Transverse colon (tissue), 3 donors: ENCODE measurements at regions not wholly inside any gene's neighbourhood (a gene's known extent, or its start where the extent isn't known, plus 50 kb on each side); places are given as distances from the start of the nearest gene placed in this dataset.

Experiments
- CTCF ChIP-seq, 5 experiments: fragments of 200-600 bp in 3 of 5; fragments of 450-650 bp in 2 of 5; sonication (generic) in 3 of 5; IDR thresholded peaks; 1 replicate in 2 of 5; 2 replicates in 3 of 5; pipeline ENCODE4 v1.5.1; 2016 to 2017; ENCODE audit warnings: antibody characterized with exemption in 5 of 5, inconsistent platforms in 3 of 5, mild to moderate bottlenecking in 2 of 5, moderate library complexity in 1 of 5
- EP300 ChIP-seq: sonication (generic); formaldehyde crosslinking; IDR thresholded peaks from one replicate; pipeline ENCODE4 v1.6.1; 2017; ENCODE audit warnings: antibody characterized with exemption, low read depth

- TF ChIP-seq CTCF (IDR thresholded peaks at IDR 0.05), result no peak
- TF ChIP-seq EP300, result no peak
Observed at GRCh38 chr22:49403102-49403501, 424.6 kb downstream of the BRD1 start.
